ENCODE measurements at regions not wholly inside any gene's neighbourhood (a gene's known extent, or its start where the extent isn't known, plus 50 kb on each side); places are given as distances from the start of the nearest gene placed in this dataset.

DNA sequence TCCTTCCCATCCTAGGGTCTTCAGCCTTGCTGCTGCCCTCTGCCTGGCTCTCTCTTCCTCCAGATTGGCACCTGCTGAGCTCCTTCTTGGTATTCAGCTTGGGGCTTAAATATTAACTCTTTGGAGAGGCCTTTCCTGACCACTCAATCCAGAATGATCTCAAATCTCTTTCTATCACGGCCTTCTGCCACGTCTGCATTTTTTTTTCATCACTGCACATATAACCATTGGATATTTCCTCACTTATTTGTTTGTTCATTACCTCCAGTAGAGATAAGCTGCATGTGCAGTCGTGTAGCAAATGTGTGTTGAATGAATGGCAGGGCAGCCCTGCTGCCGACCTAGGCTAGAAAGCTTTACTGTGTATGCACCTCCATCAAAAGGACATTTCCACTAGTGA is 51.6 kb upstream of the MPP7 start:
- Histone ChIP-seq H3K9me3 (no peaks in the 10 kb centered on the region), H3K36me3 (ENCODE audit: low read depth) (no peaks in the 10 kb centered on the region), H3K4me3 (no peak overlapping the region), H3K4me1 (ENCODE audit: low read depth) (no peaks in the 10 kb centered on the region)
- DNase-seq: no peak
- TF ChIP-seq, protein P1, sequence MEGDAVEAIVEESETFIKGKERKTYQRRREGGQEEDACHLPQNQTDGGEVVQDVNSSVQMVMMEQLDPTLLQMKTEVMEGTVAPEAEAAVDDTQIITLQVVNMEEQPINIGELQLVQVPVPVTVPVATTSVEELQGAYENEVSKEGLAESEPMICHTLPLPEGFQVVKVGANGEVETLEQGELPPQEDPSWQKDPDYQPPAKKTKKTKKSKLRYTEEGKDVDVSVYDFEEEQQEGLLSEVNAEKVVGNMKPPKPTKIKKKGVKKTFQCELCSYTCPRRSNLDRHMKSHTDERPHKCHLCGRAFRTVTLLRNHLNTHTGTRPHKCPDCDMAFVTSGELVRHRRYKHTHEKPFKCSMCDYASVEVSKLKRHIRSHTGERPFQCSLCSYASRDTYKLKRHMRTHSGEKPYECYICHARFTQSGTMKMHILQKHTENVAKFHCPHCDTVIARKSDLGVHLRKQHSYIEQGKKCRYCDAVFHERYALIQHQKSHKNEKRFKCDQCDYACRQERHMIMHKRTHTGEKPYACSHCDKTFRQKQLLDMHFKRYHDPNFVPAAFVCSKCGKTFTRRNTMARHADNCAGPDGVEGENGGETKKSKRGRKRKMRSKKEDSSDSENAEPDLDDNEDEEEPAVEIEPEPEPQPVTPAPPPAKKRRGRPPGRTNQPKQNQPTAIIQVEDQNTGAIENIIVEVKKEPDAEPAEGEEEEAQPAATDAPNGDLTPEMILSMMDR (IDR thresholded peaks at IDR 0.05): no peak
- ATAC-seq: no peak
- intact Hi-C loops (cut with DNase I, micrococcal nuclease): no loop called here

GRCh38 chr10:28355376-28355775 is 52.5 kb upstream of the MPP7 start:
- H3K9me3 ChIP-seq: no peaks in the 10 kb centered on the region
- H3K4me3 ChIP-seq: no peak overlapping the region
- ATAC-seq (no peak), DNase-seq (no peak)
- intact Hi-C loops (cut with DNase I, micrococcal nuclease): no loop called here
- TF ChIP-seq, protein P1 (IDR thresholded peaks at IDR 0.05): no peak
- H3K36me3 ChIP-seq (ENCODE audit: low read depth): no peaks in the 10 kb centered on the region
- H3K4me1 ChIP-seq (ENCODE audit: low read depth): no peaks in the 10 kb centered on the region

- no peaks in the 10 kb centered on the region for H3K4me1 ChIP-seq (ENCODE audit: low read depth)
- H3K9me3 ChIP-seq: no peaks in the 10 kb centered on the region
- DNase-seq: no peak
- intact Hi-C loops (cut with DNase I, micrococcal nuclease): no loop called here
- ATAC-seq: no peak
- H3K36me3 ChIP-seq (ENCODE audit: low read depth): no peaks in the 10 kb centered on the region
- TF ChIP-seq, protein P1 (IDR thresholded peaks at IDR 0.05): no peak
- no peak overlapping the region for H3K4me3 ChIP-seq
These were observed 56.5 kb upstream of the MPP7 start for GRCh38 chr10:28359334-28359733.

DNA sequence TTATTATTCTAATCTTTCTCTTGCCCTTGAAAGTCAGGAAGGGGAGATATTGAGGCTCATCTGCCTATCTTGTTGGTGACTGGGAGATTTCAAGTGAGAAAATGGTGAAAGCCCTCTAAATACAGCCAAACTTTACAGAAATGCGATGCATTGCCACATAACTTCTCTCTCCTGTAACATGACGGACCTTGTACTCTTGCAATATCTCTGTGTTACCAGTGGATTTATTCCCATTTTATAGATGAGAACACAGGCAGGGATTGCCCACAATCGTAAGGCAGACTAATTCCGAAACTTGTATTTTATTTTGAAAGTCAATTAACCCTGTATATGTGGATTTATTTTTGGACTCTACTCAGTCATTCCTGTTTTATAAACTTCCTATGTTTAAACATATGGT is 57.3 kb upstream of the MPP7 start:
- TF ChIP-seq, protein P1 (IDR thresholded peaks at IDR 0.05): no peak
- Histone ChIP-seq H3K9me3 (no peaks in the 10 kb centered on the region), H3K4me3 (no peak overlapping the region), H3K36me3 (ENCODE audit: low read depth) (no peaks in the 10 kb centered on the region), H3K4me1 (ENCODE audit: low read depth) (peaks cover 4% of the 10 kb centered on the region)
- ATAC-seq (no peak), DNase-seq (no peak)
- intact Hi-C loops (cut with DNase I, micrococcal nuclease): no loop called here

GRCh38 chr10:28363376-28363775 is 60.5 kb upstream of the MPP7 start:
- TF ChIP-seq, protein P1 (IDR thresholded peaks at IDR 0.05): no peak
- H3K36me3 ChIP-seq (ENCODE audit: low read depth): no peaks in the 10 kb centered on the region
- ATAC-seq (no peak), DNase-seq (no peak)
- intact Hi-C loops (cut with DNase I, micrococcal nuclease): no loop called here
- no peak overlapping the region for H3K4me3 ChIP-seq
- peaks cover 13% of the 10 kb centered on the region for H3K4me1 ChIP-seq (ENCODE audit: low read depth)
- H3K9me3 ChIP-seq: no peaks in the 10 kb centered on the region

GRCh38 chr10:28365840-28366239 is 63.0 kb upstream of the MPP7 start:
- DNase-seq: peak in 1 of 3 donors; percentile 50
- ATAC-seq: peak; percentile 94
- TF ChIP-seq, protein P1 (IDR thresholded peaks at IDR 0.05): no peak
- Histone ChIP-seq H3K9me3 (no peaks in the 10 kb centered on the region), H3K36me3 (ENCODE audit: low read depth) (no peaks in the 10 kb centered on the region), H3K4me1 (ENCODE audit: low read depth) (peaks cover 13% of the 10 kb centered on the region), H3K4me3 (no peak overlapping the region)
- intact Hi-C loops (cut with DNase I, micrococcal nuclease): no loop called here

Measured in mucosa of descending colon (tissue), 3 donors.